Activated naive CD8-positive, alpha-beta T cell treated with anti-CD3 and anti-CD28 coated beads for 36 hours (primary cell): ENCODE measurements at regions not wholly inside any gene's neighbourhood (a gene's known extent, or its start where the extent isn't known, plus 50 kb on each side); places are given as distances from the start of the nearest gene placed in this dataset.
"Not testable (repeated sequence)": the region's sequence is repeated elsewhere in the genome, so short reads cannot be mapped to it uniquely, and the experiment has no call there.

Experiments used
- DNase-seq: peaks from one replicate; pipeline ENCODE4 v3.0.0; 2021
- H3K27ac Mint-ChIP-seq: one replicate; pipeline ENCODE4 v1.8.0; 2022; ENCODE audit warnings: mild to moderate bottlenecking, moderate library complexity, mixed read lengths
- H3K27me3 Mint-ChIP-seq: one replicate; pipeline ENCODE4 v1.8.0; 2022; ENCODE audit warnings: mild to moderate bottlenecking, mixed read lengths
- H3K36me3 Mint-ChIP-seq: one replicate; pipeline ENCODE4 v1.8.0; 2021; ENCODE audit warnings: mild to moderate bottlenecking, mixed read lengths
- H3K4me1 Mint-ChIP-seq: one replicate; pipeline ENCODE4 v1.8.0; 2021; ENCODE audit warnings: mixed read lengths
- H3K4me3 Mint-ChIP-seq: one replicate; pipeline ENCODE4 v1.8.0; 2022; ENCODE audit warnings: mild to moderate bottlenecking, moderate library complexity, mixed read lengths
- H3K9me3 Mint-ChIP-seq: one replicate; pipeline ENCODE4 v1.8.0; 2022; ENCODE audit warnings: mixed read lengths

- Mint-ChIP-seq H3K4me3 (no peak overlapping the region), H3K27ac (no peak overlapping the region), H3K36me3 (no peaks in the 10 kb centered on the region), H3K9me3 (no peaks in the 10 kb centered on the region), H3K4me1 (no peaks in the 10 kb centered on the region), H3K27me3 (peaks cover 7% of the 10 kb centered on the region)
- DNase-seq, result no peak
These were observed 143.5 kb upstream of the MARCKS start for GRCh38 chr6:113713665-113714064.

GRCh38 chr6:113718588-113718987 lies 138.6 kb upstream of the MARCKS start:
- H3K27ac Mint-ChIP-seq, result no peak overlapping the region
- peaks cover 25% of the 10 kb centered on the region for H3K27me3 Mint-ChIP-seq
- H3K4me1 Mint-ChIP-seq, result no peaks in the 10 kb centered on the region
- no peaks in the 10 kb centered on the region for H3K9me3 Mint-ChIP-seq
- no peak overlapping the region for H3K4me3 Mint-ChIP-seq
- no peaks in the 10 kb centered on the region for H3K36me3 Mint-ChIP-seq
- no peak for DNase-seq

GRCh38 chr6:113719064-113719463 lies 138.1 kb upstream of the MARCKS start:
- DNase-seq, result no peak
- no peak overlapping the region for H3K27ac Mint-ChIP-seq
- no peaks in the 10 kb centered on the region for H3K36me3 Mint-ChIP-seq
- no peak overlapping the region for H3K4me3 Mint-ChIP-seq
- H3K9me3 Mint-ChIP-seq, result no peaks in the 10 kb centered on the region
- H3K4me1 Mint-ChIP-seq, result no peaks in the 10 kb centered on the region
- peaks cover 26% of the 10 kb centered on the region for H3K27me3 Mint-ChIP-seq

- Mint-ChIP-seq H3K27me3 (peaks cover 26% of the 10 kb centered on the region), H3K4me1 (no peaks in the 10 kb centered on the region), H3K27ac (no peak overlapping the region), H3K9me3 (no peaks in the 10 kb centered on the region), H3K4me3 (no peak overlapping the region), H3K36me3 (no peaks in the 10 kb centered on the region)
- DNase-seq, result no peak
These were observed 137.6 kb upstream of the MARCKS start for GRCh38 chr6:113719545-113719944.

- no peaks in the 10 kb centered on the region for H3K36me3 Mint-ChIP-seq
These were observed 134.0 kb upstream of the MARCKS start for GRCh38 chr6:113723182-113723581.

GRCh38 chr6:113724927-113725326 lies 132.2 kb upstream of the MARCKS start:
- H3K27ac Mint-ChIP-seq, H3K4me3 Mint-ChIP-seq, H3K4me1 Mint-ChIP-seq, H3K9me3 Mint-ChIP-seq, H3K36me3 Mint-ChIP-seq, DNase-seq: not testable (repeated sequence)
- H3K27me3 Mint-ChIP-seq, result peaks cover 23% of the 10 kb centered on the region

More at GRCh38 chr6:113723182-113723581, 134.0 kb upstream of the MARCKS start:
- Mint-ChIP-seq H3K4me3 (no peak overlapping the region), H3K27ac (no peak overlapping the region), H3K9me3 (no peaks in the 10 kb centered on the region), H3K27me3 (peaks cover 24% of the 10 kb centered on the region), H3K4me1 (no peaks in the 10 kb centered on the region)
- no peak for DNase-seq

- H3K4me1 Mint-ChIP-seq, result peaks cover 3% of the 10 kb centered on the region
- peaks cover 4% of the 10 kb centered on the region for H3K27me3 Mint-ChIP-seq
- H3K36me3 Mint-ChIP-seq, result no peaks in the 10 kb centered on the region
- H3K27ac Mint-ChIP-seq, result no peak overlapping the region
- no peaks in the 10 kb centered on the region for H3K9me3 Mint-ChIP-seq
- DNase-seq, result no peak
- H3K4me3 Mint-ChIP-seq, result no peak overlapping the region
These were observed 125.6 kb upstream of the MARCKS start for GRCh38 chr6:113731541-113731940.

- Mint-ChIP-seq H3K27me3 (peaks cover 4% of the 10 kb centered on the region), H3K4me1 (peaks cover 3% of the 10 kb centered on the region), H3K27ac (no peak overlapping the region), H3K4me3 (no peak overlapping the region), H3K36me3 (no peaks in the 10 kb centered on the region), H3K9me3 (no peaks in the 10 kb centered on the region)
- DNase-seq, result no peak
These were observed 124.7 kb upstream of the MARCKS start for GRCh38 chr6:113732384-113732966.

- H3K4me3 Mint-ChIP-seq, result no peak overlapping the region
- DNase-seq, result no peak
- peaks cover 3% of the 10 kb centered on the region for H3K4me1 Mint-ChIP-seq
- H3K9me3 Mint-ChIP-seq, result no peaks in the 10 kb centered on the region
- no peaks in the 10 kb centered on the region for H3K36me3 Mint-ChIP-seq
- peaks cover 4% of the 10 kb centered on the region for H3K27me3 Mint-ChIP-seq
- H3K27ac Mint-ChIP-seq, result no peak overlapping the region
These were observed 123.8 kb upstream of the MARCKS start for GRCh38 chr6:113733381-113733780.

- Mint-ChIP-seq H3K27ac (no peak overlapping the region), H3K27me3 (peaks cover 4% of the 10 kb centered on the region), H3K36me3 (no peaks in the 10 kb centered on the region), H3K9me3 (no peaks in the 10 kb centered on the region), H3K4me3 (no peak overlapping the region), H3K4me1 (peaks cover 3% of the 10 kb centered on the region)
- DNase-seq, result no peak
These were observed 122.2 kb upstream of the MARCKS start for GRCh38 chr6:113734982-113735381.

GRCh38 chr6:113735491-113735890 lies 121.7 kb upstream of the MARCKS start:
- Mint-ChIP-seq H3K9me3 (no peaks in the 10 kb centered on the region), H3K27me3 (peaks cover 4% of the 10 kb centered on the region), H3K4me3 (no peak overlapping the region), H3K4me1 (peaks cover 3% of the 10 kb centered on the region), H3K27ac (no peak overlapping the region), H3K36me3 (no peaks in the 10 kb centered on the region)
- no peak for DNase-seq

GRCh38 chr6:113736978-113737377 lies 120.2 kb upstream of the MARCKS start:
- no peak for DNase-seq
- Mint-ChIP-seq H3K4me1 (peaks cover 3% of the 10 kb centered on the region), H3K9me3 (no peaks in the 10 kb centered on the region)

GRCh38 chr6:113739041-113739655 lies 118.0 kb upstream of the MARCKS start:
- no peaks in the 10 kb centered on the region for H3K36me3 Mint-ChIP-seq
- no peak overlapping the region for H3K27ac Mint-ChIP-seq
- no peak for DNase-seq
- peaks cover 4% of the 10 kb centered on the region for H3K27me3 Mint-ChIP-seq
- peaks cover 3% of the 10 kb centered on the region for H3K4me1 Mint-ChIP-seq
- H3K9me3 Mint-ChIP-seq, result no peaks in the 10 kb centered on the region
- H3K4me3 Mint-ChIP-seq, result no peak overlapping the region

More at GRCh38 chr6:113736978-113737377, 120.2 kb upstream of the MARCKS start:
- Mint-ChIP-seq H3K4me3 (no peak overlapping the region), H3K27ac (no peak overlapping the region), H3K36me3 (no peaks in the 10 kb centered on the region), H3K27me3 (peaks cover 4% of the 10 kb centered on the region)

GRCh38 chr6:113741651-113742050 lies 115.5 kb upstream of the MARCKS start:
- no peaks in the 10 kb centered on the region for H3K4me1 Mint-ChIP-seq
- no peak overlapping the region for H3K27ac Mint-ChIP-seq
- no peaks in the 10 kb centered on the region for H3K27me3 Mint-ChIP-seq
- no peak overlapping the region for H3K4me3 Mint-ChIP-seq
- DNase-seq, result no peak
- no peaks in the 10 kb centered on the region for H3K36me3 Mint-ChIP-seq
- no peaks in the 10 kb centered on the region for H3K9me3 Mint-ChIP-seq

- no peaks in the 10 kb centered on the region for H3K36me3 Mint-ChIP-seq
- H3K27ac Mint-ChIP-seq, result no peak overlapping the region
- no peaks in the 10 kb centered on the region for H3K27me3 Mint-ChIP-seq
- no peaks in the 10 kb centered on the region for H3K4me1 Mint-ChIP-seq
- H3K9me3 Mint-ChIP-seq, result no peaks in the 10 kb centered on the region
- DNase-seq, result no peak
- no peak overlapping the region for H3K4me3 Mint-ChIP-seq
These were observed 114.8 kb upstream of the MARCKS start for GRCh38 chr6:113742342-113742741.

- H3K4me3 Mint-ChIP-seq, result no peak overlapping the region
- no peaks in the 10 kb centered on the region for H3K36me3 Mint-ChIP-seq
- no peaks in the 10 kb centered on the region for H3K27me3 Mint-ChIP-seq
- H3K9me3 Mint-ChIP-seq, result no peaks in the 10 kb centered on the region
- DNase-seq, result no peak
- H3K4me1 Mint-ChIP-seq, result no peaks in the 10 kb centered on the region
- no peak overlapping the region for H3K27ac Mint-ChIP-seq
These were observed 112.3 kb upstream of the MARCKS start for GRCh38 chr6:113744861-113745260.
